ENCODE measurements at regions not wholly inside any gene's neighbourhood (a gene's known extent, or its start where the extent isn't known, plus 50 kb on each side); places are given as distances from the start of the nearest gene placed in this dataset.
A peak's percentile ranks its signal among the peaks of the same experiment; 100 is the strongest.
"Not testable (repeated sequence)": the region's sequence is repeated elsewhere in the genome, so short reads cannot be mapped to it uniquely, and the experiment has no call there.

GRCh38 chr5:50325237-50325832 is 115.8 kb downstream of the EMB start:
- no peak for ATAC-seq
- H3K4me1 ChIP-seq: no peaks in the 10 kb centered on the region
- no peak for DNase-seq
- H3K27ac ChIP-seq: no peak overlapping the region
- H3K4me3 ChIP-seq: no peak overlapping the region
- WGBS (ENCODE audit: insufficient coverage, low coverage, low lambda C conversion rate, missing lambda C conversion rate): 6% methylated on average over 4 of the region's 4 CpGs
- TF ChIP-seq POLR2A (IDR thresholded peaks at IDR 0.05) (no peak), CTCF (IDR thresholded peaks at IDR 0.05) (peak; percentile 52 to 72 (median 70))
- no peaks in the 10 kb centered on the region for H3K36me3 ChIP-seq
- intact Hi-C loops (cut with DNase I): no loop called here
- no peaks in the 10 kb centered on the region for H3K9me3 ChIP-seq
- no peaks in the 10 kb centered on the region for H3K27me3 ChIP-seq

GRCh38 chr5:50320131-50320749 is 120.8 kb downstream of the EMB start:
- Histone ChIP-seq H3K9me3 (no peaks in the 10 kb centered on the region), H3K4me3 (no peak overlapping the region), H3K27ac (no peak overlapping the region), H3K4me1 (no peaks in the 10 kb centered on the region), H3K36me3 (no peaks in the 10 kb centered on the region), H3K27me3 (no peaks in the 10 kb centered on the region)
- WGBS (ENCODE audit: insufficient coverage, low coverage, low lambda C conversion rate, missing lambda C conversion rate): 86% methylated on average over 1 of the region's 1 CpG
- TF ChIP-seq CTCF (IDR thresholded peaks at IDR 0.05) (peak in 1 of 4 donors; percentile 17), POLR2A (IDR thresholded peaks at IDR 0.05) (no peak)
- intact Hi-C loops (cut with DNase I): no loop called here
- DNase-seq (no peak), ATAC-seq (no peak)

DNA sequence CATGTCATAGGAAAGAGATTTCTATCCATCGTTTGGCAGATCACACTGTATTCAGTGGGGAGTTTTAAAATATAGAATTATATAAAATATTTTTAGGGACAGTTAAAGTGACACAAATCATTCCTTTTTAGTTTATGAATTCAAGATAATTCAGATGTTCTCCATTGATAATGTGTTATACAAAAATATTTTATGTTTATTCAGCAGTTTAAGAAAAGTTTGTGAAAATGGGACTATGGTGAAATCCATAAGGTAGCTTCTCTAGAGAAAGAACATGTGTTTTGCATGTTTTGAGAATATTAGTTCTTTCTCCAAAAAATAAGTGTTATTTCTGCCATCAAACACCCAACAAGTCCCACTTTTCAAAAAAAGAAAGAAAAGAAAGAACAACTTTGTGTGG is 122.9 kb downstream of the EMB start:
- no peak overlapping the region for H3K27ac ChIP-seq
- H3K9me3 ChIP-seq: no peaks in the 10 kb centered on the region
- no peak overlapping the region for H3K4me3 ChIP-seq
- 75% methylated on average over 1 of the region's 1 CpG for WGBS (ENCODE audit: insufficient coverage, low coverage, low lambda C conversion rate, missing lambda C conversion rate)
- intact Hi-C loops (cut with DNase I): no loop called here
- TF ChIP-seq CTCF (IDR thresholded peaks at IDR 0.05) (no peak), POLR2A (IDR thresholded peaks at IDR 0.05) (no peak)
- H3K4me1 ChIP-seq: no peaks in the 10 kb centered on the region
- DNase-seq (no peak), ATAC-seq (no peak)
- no peaks in the 10 kb centered on the region for H3K27me3 ChIP-seq
- no peaks in the 10 kb centered on the region for H3K36me3 ChIP-seq

DNA sequence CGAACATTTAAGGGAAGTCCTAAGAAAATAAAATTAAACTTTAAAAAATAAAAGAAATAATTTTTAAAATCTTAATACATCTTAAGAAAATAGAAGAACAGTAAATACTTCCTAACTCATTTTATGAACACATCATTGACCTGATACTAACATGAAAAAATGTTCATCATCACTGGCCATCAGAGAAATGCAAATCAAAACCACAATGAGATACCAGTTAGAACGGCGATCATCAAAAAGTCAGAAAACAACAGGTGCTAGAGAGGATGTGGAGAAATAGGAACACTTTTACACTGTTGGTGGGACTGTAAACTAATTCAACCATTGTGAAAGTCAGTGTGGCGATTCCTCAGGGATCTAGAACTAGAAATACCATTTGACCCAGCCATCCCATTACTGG is 134.6 kb downstream of the EMB start:
- H3K27me3 ChIP-seq; H3K9me3 ChIP-seq; ATAC-seq; H3K4me3 ChIP-seq; H3K4me1 ChIP-seq; H3K36me3 ChIP-seq; intact Hi-C loops (cut with DNase I); DNase-seq; H3K27ac ChIP-seq: not testable (repeated sequence)
- 64% methylated on average over 4 of the region's 4 CpGs for WGBS (ENCODE audit: insufficient coverage, low coverage, low lambda C conversion rate, missing lambda C conversion rate)

GRCh38 chr5:50302815-50303490 is 138.1 kb downstream of the EMB start:
- Histone ChIP-seq H3K36me3 (no peaks in the 10 kb centered on the region), H3K27ac (no peak overlapping the region), H3K4me1 (no peaks in the 10 kb centered on the region), H3K9me3 (no peaks in the 10 kb centered on the region), H3K27me3 (no peaks in the 10 kb centered on the region), H3K4me3 (no peak overlapping the region)
- TF ChIP-seq POLR2A (IDR thresholded peaks at IDR 0.05): no peak
- no peak for TF ChIP-seq CTCF (IDR thresholded peaks at IDR 0.05)
- WGBS (ENCODE audit: insufficient coverage, low coverage, low lambda C conversion rate, missing lambda C conversion rate): 68% methylated on average over 3 of the region's 3 CpGs
- DNase-seq: no peak
- ATAC-seq: no peak
- intact Hi-C loops (cut with DNase I): no loop called here
